Adrenal gland (tissue), 5 donors: ENCODE measurements at regions not wholly inside any gene's neighbourhood (a gene's known extent, or its start where the extent isn't known, plus 50 kb on each side); places are given as distances from the start of the nearest gene placed in this dataset.

Experiments
- CTCF ChIP-seq, 6 experiments: fragments of 450-650 bp in 4 of 6; fragments of 200-600 bp in 2 of 6; sonication (generic) in 1 of 6; IDR thresholded peaks; 1 replicate in 5 of 6; 2 replicates in 1 of 6; pipeline versions ENCODE4 v1.5.1 to v1.8.0; 2016 to 2021; ENCODE audit warnings: antibody characterized with exemption in 6 of 6, mild to moderate bottlenecking in 2 of 6, moderate library complexity in 1 of 6
- POLR2A ChIP-seq, 2 donors: fragments of 450-650 bp; IDR thresholded peaks; one replicate each; pipeline ENCODE4 v1.6.1; 2017; ENCODE audit warnings: antibody characterized with exemption in 2 of 2, mild to moderate bottlenecking in 2 of 2, moderate library complexity in 1 of 2
- donor health status: DM: no; HTN: no; CAD: no.

DNA sequence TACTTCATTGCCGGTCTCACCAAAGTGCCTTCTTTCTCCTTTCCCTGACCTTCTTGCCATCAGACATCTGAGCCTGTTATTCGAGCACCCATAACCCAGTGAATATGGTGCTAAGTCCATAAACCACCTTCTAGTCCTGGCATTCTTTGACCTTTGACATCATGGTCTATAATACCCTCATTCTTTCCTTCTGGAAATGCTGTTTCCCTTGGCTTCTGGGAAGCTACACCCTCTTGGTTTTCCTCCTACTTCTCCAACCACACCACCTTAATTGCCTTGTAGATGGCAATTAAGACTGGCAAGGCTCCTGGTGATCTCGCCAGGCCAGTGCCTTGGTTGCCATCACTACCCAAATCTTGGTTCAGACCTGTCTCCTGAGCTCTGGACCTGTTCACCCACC, 56.1 kb upstream of the TRAK1 start:
- TF ChIP-seq POLR2A (IDR thresholded peaks at IDR 0.05) (no peak), CTCF (IDR thresholded peaks at IDR 0.05) (no peak)
